Non-pigmented ciliary epithelial cell (primary cell): ENCODE measurements at regions not wholly inside any gene's neighbourhood (a gene's known extent, or its start where the extent isn't known, plus 50 kb on each side); places are given as distances from the start of the nearest gene placed in this dataset.

ENCODE experiments used
- DNase-seq: peaks from one replicate; pipeline ENCODE4 v3.0.0-alpha.2; 2010; ENCODE audit warnings: low read depth

DNA sequence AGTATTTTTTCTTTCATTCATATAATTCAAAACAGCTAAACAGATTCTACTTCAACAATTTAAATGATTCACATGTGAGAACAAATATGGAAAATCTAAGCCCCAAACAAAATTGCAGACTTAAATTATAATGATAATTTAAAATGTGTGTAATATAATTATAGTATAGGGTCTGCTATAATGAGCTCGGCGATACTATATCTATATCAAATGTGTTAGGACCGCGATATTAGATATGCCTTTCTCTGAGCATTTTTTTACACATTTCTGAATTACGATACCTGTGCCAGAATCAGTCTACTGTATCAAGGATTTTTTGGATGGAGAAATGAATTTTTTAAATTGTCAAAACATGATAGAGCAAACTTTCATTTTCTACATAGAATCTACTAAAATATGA is 808.8 kb upstream of the POU3F3 start:
- no peak for DNase-seq

DNA sequence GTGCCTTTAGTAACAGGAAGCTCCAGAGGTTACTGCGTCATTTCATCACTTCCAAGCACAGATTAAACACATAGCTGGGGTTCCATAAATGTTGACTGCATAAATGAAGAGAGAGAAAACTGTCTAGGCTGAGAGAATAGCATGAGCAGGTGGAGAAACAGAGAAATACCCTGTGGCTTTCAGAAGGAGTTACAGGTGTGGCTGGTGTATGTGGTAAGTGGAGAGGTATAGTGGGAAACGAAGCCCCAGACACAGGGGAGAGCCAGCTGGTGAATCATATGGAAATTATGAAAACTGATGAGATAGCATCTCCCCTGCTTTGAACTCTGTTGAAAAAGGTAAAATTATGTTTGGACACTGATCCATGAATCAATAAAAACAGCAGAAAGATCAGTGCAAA is 807.4 kb upstream of the POU3F3 start:
- DNase-seq = no peak

DNA sequence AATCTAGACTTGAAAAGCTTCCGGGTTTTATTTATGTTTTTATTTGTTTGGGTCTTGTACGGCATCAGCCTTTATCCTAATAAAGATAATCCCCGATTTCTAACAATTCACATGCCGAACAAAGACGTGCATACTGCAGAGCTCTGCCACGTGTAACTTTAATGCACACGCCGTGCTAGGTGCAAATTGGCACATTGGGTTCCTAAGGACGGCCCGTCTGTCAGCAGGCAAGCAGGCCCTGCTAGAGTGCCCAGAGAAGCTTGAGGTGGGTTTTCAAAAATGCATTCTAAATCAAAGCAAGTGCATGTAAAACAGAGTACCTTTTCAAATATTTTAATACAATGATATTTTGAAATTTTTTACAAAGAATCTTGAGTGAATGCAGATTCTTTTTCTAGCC is 806.4 kb upstream of the POU3F3 start:
- no peak for DNase-seq

GRCh38 chr2:104049438-104049837 is 804.5 kb upstream of the POU3F3 start:
- DNase-seq = no peak

GRCh38 chr2:104049981-104050380 is 803.9 kb upstream of the POU3F3 start:
- DNase-seq = no peak

- DNase-seq = no peak
These were observed 803.2 kb upstream of the POU3F3 start for GRCh38 chr2:104050656-104051242.

DNA sequence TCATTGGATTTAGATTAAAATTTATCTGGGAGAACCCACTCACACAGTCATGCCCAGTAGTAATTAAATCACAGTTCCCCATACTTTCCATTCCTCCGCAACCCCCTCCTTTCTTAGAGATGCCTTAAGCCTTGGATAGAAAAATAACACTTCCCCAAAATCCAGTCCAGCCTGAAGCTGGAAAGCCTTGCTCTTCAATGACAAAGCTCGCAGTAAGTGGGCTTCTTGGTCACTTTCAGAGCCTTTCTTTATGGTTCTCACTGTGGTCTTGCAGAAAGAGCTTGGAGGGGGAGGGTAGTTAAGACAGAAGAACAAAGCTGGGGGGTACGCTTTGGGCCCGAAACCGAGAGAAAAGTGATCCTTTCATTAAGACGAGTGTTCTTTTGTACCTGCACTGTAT is 802.1 kb upstream of the POU3F3 start:
- no peak for DNase-seq

- DNase-seq = no peak
These were observed 801.6 kb upstream of the POU3F3 start for GRCh38 chr2:104052356-104052755.

DNA sequence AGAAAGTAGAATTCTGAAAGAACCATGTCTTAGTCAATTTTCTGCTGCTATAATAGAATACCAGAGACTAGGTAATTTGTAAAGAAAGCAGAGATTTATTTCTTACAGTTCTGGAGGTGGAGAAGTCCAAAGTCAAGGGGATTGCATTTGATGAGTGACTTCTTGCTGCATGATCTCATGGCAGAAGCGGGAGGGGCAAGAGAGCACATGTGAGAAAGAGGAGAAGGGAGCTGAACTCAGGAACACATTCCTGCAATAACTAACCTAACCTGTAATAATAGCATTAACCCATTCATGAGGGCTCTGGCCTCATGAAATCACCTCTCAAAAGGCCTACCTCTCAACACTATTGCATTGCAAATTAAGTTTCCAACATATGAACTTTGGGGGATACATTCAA is 797.5 kb upstream of the POU3F3 start:
- DNase-seq = no peak

- DNase-seq = no peak
These were observed 785.2 kb upstream of the POU3F3 start for GRCh38 chr2:104068665-104069064.

GRCh38 chr2:104077573-104077972 is 776.3 kb upstream of the POU3F3 start:
- no peak for DNase-seq

- DNase-seq = no peak
These were observed 775.3 kb upstream of the POU3F3 start for GRCh38 chr2:104078431-104079157.

- no peak for DNase-seq
These were observed 765.2 kb upstream of the POU3F3 start for GRCh38 chr2:104088745-104089144.

GRCh38 chr2:104090407-104090806 is 763.5 kb upstream of the POU3F3 start:
- DNase-seq = no peak

- no peak for DNase-seq
These were observed 762.0 kb upstream of the POU3F3 start for GRCh38 chr2:104091894-104092293.

DNA sequence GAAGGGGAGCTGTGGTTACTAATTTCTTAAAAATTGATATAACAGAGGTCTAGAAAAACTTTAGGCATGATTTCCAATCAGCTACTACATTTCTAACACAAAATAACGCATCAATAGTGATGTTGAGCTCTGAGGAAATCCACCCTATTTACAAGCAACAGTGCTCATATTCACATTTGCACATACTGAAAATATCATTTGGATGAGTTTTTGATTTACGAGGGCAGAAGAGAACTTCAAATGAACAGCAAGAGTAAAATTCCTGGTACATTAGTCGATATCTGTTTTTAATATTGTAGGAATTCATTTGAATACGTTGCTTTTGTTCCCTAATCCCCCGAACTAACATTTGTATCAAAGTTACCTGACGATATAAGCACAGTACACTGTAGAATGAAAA is 761.0 kb upstream of the POU3F3 start:
- DNase-seq = no peak

DNA sequence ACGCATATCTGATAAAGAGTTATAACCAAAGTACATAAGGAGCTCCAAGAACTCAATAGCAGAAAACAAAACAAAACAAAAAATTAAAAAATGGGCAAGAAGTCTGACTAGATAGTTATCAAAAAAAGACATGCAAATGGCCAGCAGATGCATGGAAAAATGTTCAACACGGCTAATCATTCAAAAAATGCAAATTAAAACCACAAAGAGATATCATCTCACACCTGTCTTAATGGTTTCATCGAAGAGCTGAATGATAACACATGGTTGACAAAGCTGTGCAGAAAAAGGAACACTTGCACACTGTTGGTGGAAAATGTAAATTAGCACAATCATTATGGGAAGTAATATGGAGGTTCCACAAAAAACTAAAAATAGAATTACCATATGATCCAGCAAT is 751.3 kb upstream of the POU3F3 start:
- no peak for DNase-seq

DNA sequence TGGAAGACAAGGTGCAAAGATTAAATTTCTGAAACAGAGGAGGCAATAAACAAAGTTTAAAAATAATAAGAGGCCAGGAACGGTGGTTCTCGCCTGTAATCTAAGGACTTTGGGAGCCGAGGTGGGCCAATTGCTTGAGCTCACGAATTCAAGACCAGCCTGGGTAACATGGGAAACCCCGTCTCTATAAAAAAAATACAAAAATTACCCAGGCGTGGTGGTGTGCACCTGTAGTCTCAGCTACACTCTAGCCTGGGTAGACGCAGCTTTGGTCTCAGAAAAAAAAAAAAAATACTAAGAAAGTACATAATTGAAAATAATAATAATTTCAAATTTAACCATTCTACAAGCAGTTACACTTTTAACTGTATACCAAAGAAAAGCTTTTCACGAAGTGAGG is 744.6 kb upstream of the POU3F3 start:
- no peak for DNase-seq

GRCh38 chr2:104118889-104119288 is 735.0 kb upstream of the POU3F3 start:
- DNase-seq = no peak

- no peak for DNase-seq
These were observed 733.7 kb upstream of the POU3F3 start for GRCh38 chr2:104120171-104120570.

DNA sequence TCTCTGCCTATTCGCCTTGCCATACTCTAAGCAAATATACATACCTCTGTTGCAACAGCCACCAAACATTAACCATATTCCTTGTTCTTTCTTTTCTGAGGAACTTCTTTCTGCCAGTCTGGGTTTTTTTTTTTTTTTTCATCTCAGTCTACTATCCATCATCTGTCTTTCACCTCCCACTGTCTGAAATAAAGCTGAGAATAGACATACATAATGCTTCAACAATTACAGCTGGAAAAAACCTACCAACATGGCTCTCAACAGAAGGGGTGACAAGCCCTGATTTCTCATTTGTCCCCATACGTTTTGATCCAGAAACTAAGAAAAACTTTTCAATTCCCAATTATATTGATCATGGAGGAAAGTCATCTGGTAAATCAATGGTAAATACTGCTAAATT is 728.8 kb upstream of the POU3F3 start:
- no peak for DNase-seq

DNA sequence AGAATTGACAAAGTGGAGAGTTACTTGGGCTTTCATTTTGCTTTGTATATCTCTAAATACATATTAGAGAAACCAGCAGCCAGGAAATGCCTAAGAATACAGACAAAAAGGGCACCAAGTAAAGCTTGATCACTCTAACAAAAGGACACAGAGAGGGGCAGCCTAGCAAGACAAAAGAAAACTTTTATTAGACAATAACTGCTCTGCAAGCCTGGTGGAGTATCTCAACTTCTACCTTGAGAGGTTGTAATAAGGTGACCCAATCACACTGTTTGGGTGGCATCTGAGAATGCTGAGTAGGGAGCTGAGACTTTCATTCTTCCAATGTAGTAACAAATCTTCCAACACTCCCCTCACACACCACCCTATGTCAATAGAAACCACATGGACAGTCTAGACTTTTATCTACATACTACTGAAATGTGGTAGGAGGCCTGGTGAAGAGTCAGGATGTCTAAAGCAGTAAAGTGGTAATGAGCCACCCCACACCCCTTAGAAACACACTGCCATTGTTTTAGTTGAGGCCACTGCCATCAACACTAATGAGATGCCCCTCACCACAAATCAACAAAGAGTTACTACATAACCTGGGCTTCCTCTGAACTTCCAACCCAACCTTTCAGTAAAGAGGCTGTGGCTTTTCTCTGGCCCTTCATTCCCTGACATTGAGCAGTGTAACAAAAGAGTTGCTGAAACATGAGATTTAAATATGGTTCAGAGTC is 726.7 kb upstream of the POU3F3 start:
- no peak for DNase-seq

GRCh38 chr2:104140361-104140760 is 713.6 kb upstream of the POU3F3 start:
- no peak for DNase-seq

GRCh38 chr2:104158191-104158590 is 695.7 kb upstream of the POU3F3 start:
- DNase-seq = no peak
